PC-9 (cell line): ENCODE measurements at regions not wholly inside any gene's neighbourhood (a gene's known extent, or its start where the extent isn't known, plus 50 kb on each side); places are given as distances from the start of the nearest gene placed in this dataset.

Experiments used
- BruUV-seq: library from RNA; stranded (reverse); fragments of 400-500 nt; replicated peaks from 2 replicates; lab custom pipeline; 2021; lab: Mats Ljungman, UMichigan
- CTCF ChIA-PET: fragments of 300-600 bp; sonication (Branson Sonifier 250); formaldehyde crosslinking; loops from one replicate; lab custom pipeline; 2022; ENCODE audit warnings: antibody characterized with exemption; lab: Charles Lee
- POLR2A ChIA-PET: fragments of 300-600 bp; sonication (Branson Sonifier 250); formaldehyde crosslinking; loops from one replicate; lab custom pipeline; 2022; ENCODE audit warnings: antibody characterized with exemption; ENCODE audit not compliant: unreplicated experiment; lab: Charles Lee
- DNase-seq, 2 experiments: peaks; one replicate each; pipeline versions ENCODE4 v3.0.0 to v3.0.0-alpha.2; 2015 to 2022; ENCODE audit warnings: mixed read lengths in 1 of 2
- H2AFZ ChIP-seq: fragments of 200-600 bp; sonication (generic); 2 replicates; pipeline ENCODE4 v1.8.1; 2017; ENCODE audit warnings: antibody characterized with exemption
- H3F3A ChIP-seq: fragments of 200-600 bp; sonication (generic); 2 replicates; pipeline ENCODE4 v1.8.1; 2017; ENCODE audit warnings: antibody characterized with exemption, mild to moderate bottlenecking, low read depth; ENCODE audit not compliant: insufficient read depth
- H3K27ac ChIP-seq: fragments of 200-600 bp; sonication (generic); 2 replicates; pipeline ENCODE4 v1.6.1; 2016; ENCODE audit warnings: mixed run types
- H3K27me3 ChIP-seq: fragments of 200-600 bp; sonication (generic); 2 replicates; pipeline ENCODE4 v1.6.1; 2016; ENCODE audit warnings: low read depth, mixed run types; ENCODE audit not compliant: insufficient read depth
- H3K36me3 ChIP-seq: fragments of 200-600 bp; sonication (generic); 2 replicates; pipeline ENCODE4 v1.6.1; 2016; ENCODE audit warnings: low read depth, mixed run types
- H3K4me1 ChIP-seq: fragments of 200-600 bp; sonication (generic); replicated peaks from 2 replicates; pipeline ENCODE4 v1.6.1; 2016; ENCODE audit warnings: mixed run types; ENCODE audit not compliant: insufficient read depth
- H3K4me2 ChIP-seq: fragments of 200-600 bp; sonication (generic); 2 replicates; pipeline ENCODE4 v1.6.1; 2017; ENCODE audit warnings: mixed run types
- H3K4me3 ChIP-seq: fragments of 200-600 bp; sonication (generic); 2 replicates; pipeline ENCODE4 v1.6.1; 2016; ENCODE audit warnings: mixed run types
- H3K79me2 ChIP-seq: fragments of 200-600 bp; sonication (generic); 2 replicates; pipeline ENCODE4 v1.6.1; 2017; ENCODE audit warnings: low read depth, mixed run types
- H3K9me2 ChIP-seq: fragments of 200-600 bp; sonication (generic); 2 replicates; pipeline ENCODE4 v1.8.1; 2017; ENCODE audit warnings: mild to moderate bottlenecking; ENCODE audit not compliant: insufficient read depth
- H3K9me3 ChIP-seq: fragments of 200-600 bp; sonication (generic); 2 replicates; pipeline ENCODE4 v1.8.1; 2016; ENCODE audit warnings: low read depth; ENCODE audit not compliant: insufficient read depth
- H4K20me1 ChIP-seq: fragments of 200-600 bp; sonication (generic); 2 replicates; pipeline ENCODE4 v1.8.1; 2017; ENCODE audit not compliant: insufficient read depth
- EZH2 ChIP-seq: fragments of 200-600 bp; sonication (generic); IDR thresholded peaks from 2 replicates; pipeline ENCODE4 v1.8.0; 2017; ENCODE audit warnings: antibody characterized with exemption, low read depth
- intact Hi-C: fragments of 100-400 bp; cut with micrococcal nuclease; formaldehyde crosslinking; loops from one replicate; pipeline ENCODE4 v1.10.0; 2022; ENCODE audit not compliant: unreplicated experiment
- TF ChIP-seq, protein P1 (sequence below): fragments of 200-600 bp; sonication (generic); conservative IDR thresholded peaks from 2 replicates; pipeline ENCODE4 v1.6.1; 2017; ENCODE audit warnings: mixed run types, antibody characterized with exemption, mild to moderate bottlenecking, moderate library complexity

DNA sequence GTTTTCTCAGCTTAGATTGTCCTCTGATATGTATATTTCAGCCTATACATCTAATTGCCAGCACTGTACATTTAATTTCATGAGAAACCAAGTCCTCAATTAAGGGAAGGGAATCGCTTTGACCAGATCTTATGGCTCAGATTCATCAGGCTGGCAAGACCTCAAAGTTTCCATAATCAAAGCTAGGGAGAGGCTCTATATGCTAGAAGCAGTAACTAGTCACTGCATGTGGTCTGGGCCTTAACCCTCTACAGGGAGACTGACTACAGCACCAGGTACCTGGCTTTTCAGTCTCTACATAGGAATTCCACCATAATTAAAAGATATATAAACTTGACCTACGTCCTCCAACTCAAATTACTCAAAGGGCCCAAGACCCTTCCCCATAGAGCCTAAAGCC, 97.4 kb upstream of the JAZF1 start:
- H3K9me2 ChIP-seq, result no peaks in the 10 kb centered on the region
- no peak overlapping the region for H3K4me2 ChIP-seq
- H3K27ac ChIP-seq, result no peak overlapping the region
- intact Hi-C loops, result no loop called here
- no peak overlapping the region for H2AFZ ChIP-seq
- H3K27me3 ChIP-seq, result no peaks in the 10 kb centered on the region
- BruUV-seq, result no TSS peak
- H3K79me2 ChIP-seq, result no peaks in the 10 kb centered on the region
- no peak overlapping the region for H3K4me3 ChIP-seq
- no peak for DNase-seq
- H3K4me1 ChIP-seq, result no peaks in the 10 kb centered on the region
- H3K9me3 ChIP-seq, result 0 out of 2 replicates have a peak, but pooled peaks cover 6% of the 10 kb centered on the region
- TF ChIP-seq EZH2, result no peak
- TF ChIP-seq, protein P1, sequence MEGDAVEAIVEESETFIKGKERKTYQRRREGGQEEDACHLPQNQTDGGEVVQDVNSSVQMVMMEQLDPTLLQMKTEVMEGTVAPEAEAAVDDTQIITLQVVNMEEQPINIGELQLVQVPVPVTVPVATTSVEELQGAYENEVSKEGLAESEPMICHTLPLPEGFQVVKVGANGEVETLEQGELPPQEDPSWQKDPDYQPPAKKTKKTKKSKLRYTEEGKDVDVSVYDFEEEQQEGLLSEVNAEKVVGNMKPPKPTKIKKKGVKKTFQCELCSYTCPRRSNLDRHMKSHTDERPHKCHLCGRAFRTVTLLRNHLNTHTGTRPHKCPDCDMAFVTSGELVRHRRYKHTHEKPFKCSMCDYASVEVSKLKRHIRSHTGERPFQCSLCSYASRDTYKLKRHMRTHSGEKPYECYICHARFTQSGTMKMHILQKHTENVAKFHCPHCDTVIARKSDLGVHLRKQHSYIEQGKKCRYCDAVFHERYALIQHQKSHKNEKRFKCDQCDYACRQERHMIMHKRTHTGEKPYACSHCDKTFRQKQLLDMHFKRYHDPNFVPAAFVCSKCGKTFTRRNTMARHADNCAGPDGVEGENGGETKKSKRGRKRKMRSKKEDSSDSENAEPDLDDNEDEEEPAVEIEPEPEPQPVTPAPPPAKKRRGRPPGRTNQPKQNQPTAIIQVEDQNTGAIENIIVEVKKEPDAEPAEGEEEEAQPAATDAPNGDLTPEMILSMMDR, result no peak
- POLR2A ChIA-PET, result no interaction called here
- CTCF ChIA-PET, result no interaction called here
- no peaks in the 10 kb centered on the region for H3F3A ChIP-seq
- no peaks in the 10 kb centered on the region for H3K36me3 ChIP-seq
- H4K20me1 ChIP-seq, result no peaks in the 10 kb centered on the region

- CTCF ChIA-PET, result no interaction called here
These were observed 99.9 kb upstream of the JAZF1 start for GRCh38 chr7:28280516-28280915.

DNA sequence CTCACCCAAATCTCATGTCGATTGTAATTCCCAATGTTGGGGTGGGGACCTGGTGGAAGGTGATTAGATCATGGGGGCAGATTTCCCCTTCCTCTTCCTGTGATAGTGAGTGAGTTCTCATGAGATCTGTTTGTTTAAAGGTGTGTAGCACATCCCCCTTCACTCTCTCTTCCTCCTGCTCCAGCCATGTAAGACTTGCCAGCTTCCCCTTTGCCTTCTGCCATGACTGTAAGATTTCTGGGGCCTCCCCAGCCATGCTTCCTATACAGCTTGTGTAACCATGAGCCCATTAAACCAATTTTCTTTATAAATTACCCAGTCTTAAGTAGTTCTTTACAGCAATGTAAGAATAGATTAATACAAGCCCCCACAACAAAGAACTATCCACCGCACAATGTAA, 109.9 kb upstream of the JAZF1 start:
- Histone ChIP-seq H3F3A (peaks cover 10% of the 10 kb centered on the region), H3K4me2 (no peak overlapping the region), H3K4me1 (peaks cover 23% of the 10 kb centered on the region), H3K36me3 (no peaks in the 10 kb centered on the region), H3K27me3 (no peaks in the 10 kb centered on the region), H4K20me1 (no peaks in the 10 kb centered on the region), H2AFZ (no peak overlapping the region), H3K4me3 (no peak overlapping the region), H3K9me3 (no peaks in the 10 kb centered on the region), H3K9me2 (no peaks in the 10 kb centered on the region), H3K27ac (no peak overlapping the region), H3K79me2 (no peaks in the 10 kb centered on the region)
- intact Hi-C loops, result no loop called here
- DNase-seq, result no peak
- TF ChIP-seq, protein P1, result no peak
- no peak for TF ChIP-seq EZH2
- BruUV-seq, result no TSS peak
- ChIA-PET CTCF (no interaction called here), POLR2A (no interaction called here)

More at GRCh38 chr7:28280516-28280915, 99.9 kb upstream of the JAZF1 start:
- Histone ChIP-seq H3F3A (no peaks in the 10 kb centered on the region), H3K4me3 (no peak overlapping the region), H3K36me3 (no peaks in the 10 kb centered on the region), H3K9me2 (no peaks in the 10 kb centered on the region), H3K4me1 (no peaks in the 10 kb centered on the region), H3K27ac (no peak overlapping the region), H2AFZ (no peak overlapping the region), H3K4me2 (no peak overlapping the region), H3K79me2 (no peaks in the 10 kb centered on the region), H3K9me3 (0 out of 2 replicates have a peak, but pooled peaks cover 3% of the 10 kb centered on the region), H3K27me3 (no peaks in the 10 kb centered on the region), H4K20me1 (no peaks in the 10 kb centered on the region)
- TF ChIP-seq EZH2, result no peak
- TF ChIP-seq, protein P1, result no peak
- intact Hi-C loops, result no loop called here
- BruUV-seq, result no TSS peak
- no peak for DNase-seq
- POLR2A ChIA-PET, result interaction anchor here (0.6 kb wide), 1 partner anchor 1898 kb away, joined by 5 read pairs; no protein-coding TSS in a partner anchor
